HG03039 (cell line): ENCODE measurements at regions not wholly inside any gene's neighbourhood (a gene's known extent, or its start where the extent isn't known, plus 50 kb on each side); places are given as distances from the start of the nearest gene placed in this dataset.

Experiments used
- ATAC-seq: cut with Tn5 transposase; IDR thresholded peaks from one replicate; pipeline ENCODE4 v1.9.1; 2021; ENCODE audit warnings: mild to moderate bottlenecking, moderate library complexity; ENCODE audit not compliant: unreplicated experiment

DNA sequence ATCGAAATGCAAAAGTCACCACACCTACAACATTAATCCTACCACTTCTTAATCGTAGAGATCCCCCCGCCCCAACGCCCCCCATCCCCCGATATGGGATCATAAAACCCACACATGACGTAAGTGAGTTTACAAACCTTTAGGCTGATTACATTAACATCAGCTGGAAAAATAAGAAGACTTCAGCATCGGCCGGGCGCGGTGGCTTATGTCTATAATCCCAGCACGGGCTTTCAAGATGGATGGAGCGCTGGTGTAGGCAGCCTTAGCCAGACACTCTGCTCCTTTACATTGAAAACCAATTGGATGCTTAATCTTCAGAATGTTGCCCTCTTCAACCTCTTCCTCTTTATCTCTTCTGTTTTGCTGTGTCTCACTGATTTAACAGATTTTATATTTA lies 1376.0 kb downstream of the MAT2B start:
- no peak for ATAC-seq

DNA sequence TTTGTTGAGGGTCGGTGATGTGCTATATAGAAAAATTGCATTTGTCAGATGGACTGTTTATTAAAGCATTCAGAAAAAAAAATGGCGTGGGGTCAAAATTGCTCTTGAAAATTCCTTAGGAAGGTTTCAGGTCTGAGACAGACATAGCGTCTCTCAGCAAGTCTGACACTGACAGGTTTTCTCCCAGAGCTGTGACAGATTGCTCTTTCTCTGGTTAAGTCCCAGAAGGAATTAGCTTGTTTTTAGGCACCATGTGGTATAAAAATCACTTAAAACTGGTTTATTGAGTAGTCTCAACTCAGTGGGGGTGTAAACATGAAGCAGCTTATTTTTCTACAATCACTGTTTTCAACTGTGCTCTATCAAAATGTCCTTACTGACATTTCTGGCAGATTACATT lies 1379.8 kb downstream of the MAT2B start:
- ATAC-seq = no peak

DNA sequence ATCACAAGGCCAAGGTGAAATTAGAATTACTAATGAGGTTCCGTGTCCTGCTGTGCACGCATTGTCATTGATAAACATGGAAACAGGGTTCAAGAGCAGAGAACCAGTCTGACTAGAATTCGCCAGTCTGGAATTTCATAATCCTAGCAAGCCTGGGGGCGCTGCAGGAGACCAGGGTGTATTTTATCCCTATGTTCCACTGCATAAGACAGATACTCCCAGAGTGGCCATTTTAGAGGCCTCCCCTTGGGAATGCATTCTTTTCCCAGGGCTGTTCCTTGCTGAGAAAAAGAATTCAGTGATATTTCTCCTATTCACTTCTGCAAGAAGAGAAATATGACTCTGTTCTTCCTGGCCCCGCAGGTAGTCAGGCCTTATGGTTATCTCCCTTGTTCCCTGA lies 1387.7 kb downstream of the MAT2B start:
- ATAC-seq = no peak

DNA sequence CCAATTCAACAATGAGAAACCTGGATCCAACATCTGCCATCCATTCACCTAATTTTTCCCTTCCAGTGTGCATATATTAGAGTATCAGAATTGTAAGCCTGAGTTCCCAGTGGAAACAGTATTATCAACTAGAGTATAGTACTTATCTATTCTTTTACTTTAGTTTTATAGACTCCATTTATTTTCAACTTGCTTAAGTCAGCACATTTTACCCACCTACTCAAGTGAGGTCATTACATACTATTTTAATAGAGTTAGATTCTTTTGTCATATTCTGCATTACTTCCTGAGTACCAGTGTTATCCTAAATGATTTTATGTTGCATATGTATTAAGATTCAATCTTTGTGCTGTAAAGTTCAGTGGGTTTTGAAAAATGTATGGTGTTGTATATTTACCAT lies 1393.3 kb downstream of the MAT2B start:
- no peak for ATAC-seq

DNA sequence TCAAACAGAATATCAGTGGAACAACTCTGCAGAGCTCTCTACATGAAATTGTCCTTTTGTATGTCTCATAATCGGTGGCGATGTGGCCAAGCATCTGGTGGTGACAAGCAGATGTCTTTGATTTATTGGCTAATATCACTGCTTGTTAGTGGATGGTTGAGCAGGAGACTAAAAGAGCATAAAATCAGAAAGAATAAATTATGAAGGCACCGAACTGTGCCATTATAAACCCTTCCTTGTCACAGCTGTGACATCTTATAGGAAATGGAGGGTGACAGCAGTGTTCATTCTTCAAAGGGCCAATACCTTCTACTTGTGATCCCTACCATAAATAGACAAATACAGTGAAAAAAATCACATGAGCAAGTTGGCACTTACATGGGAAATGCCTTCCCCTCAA lies 1404.3 kb downstream of the MAT2B start:
- ATAC-seq = no peak

DNA sequence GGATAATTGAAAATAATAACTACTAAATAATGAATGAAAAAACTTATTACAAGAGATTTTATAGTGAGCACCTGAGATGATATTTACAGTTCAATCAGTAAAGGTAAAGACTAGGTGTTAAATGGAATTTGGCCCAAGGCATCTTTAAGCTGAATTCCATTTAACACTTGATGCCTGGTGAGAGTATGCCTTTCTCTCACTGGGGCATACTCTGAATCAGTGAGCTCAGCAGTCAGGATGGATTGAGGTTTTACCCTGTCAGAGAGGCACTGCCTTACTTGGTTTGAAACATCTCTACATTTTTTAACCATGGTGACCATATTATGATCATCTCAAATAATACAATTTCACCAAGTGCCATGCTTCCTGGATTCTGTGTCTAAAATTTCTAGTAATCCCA lies 1416.3 kb downstream of the MAT2B start:
- no peak for ATAC-seq

DNA sequence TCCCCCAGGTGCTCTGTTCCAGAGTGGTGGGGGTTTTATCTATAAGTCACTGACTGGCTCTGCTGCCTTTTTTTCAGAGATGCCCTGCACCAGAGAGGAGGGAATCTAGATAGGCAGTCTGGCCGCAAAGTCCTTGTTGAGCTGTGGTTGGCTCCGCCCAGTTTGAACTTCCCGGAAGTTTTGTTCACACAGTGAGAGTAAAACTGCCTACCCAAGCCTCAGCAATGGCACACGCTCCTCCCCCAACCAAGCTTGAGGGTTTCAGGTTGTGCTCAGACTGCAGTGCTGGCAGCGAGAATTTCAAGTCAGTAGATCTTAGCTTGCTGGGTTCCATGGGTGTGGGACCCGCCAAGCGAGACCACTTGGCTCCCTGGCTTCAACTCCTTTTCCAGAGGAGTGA lies 1428.6 kb downstream of the MAT2B start:
- no peak for ATAC-seq

DNA sequence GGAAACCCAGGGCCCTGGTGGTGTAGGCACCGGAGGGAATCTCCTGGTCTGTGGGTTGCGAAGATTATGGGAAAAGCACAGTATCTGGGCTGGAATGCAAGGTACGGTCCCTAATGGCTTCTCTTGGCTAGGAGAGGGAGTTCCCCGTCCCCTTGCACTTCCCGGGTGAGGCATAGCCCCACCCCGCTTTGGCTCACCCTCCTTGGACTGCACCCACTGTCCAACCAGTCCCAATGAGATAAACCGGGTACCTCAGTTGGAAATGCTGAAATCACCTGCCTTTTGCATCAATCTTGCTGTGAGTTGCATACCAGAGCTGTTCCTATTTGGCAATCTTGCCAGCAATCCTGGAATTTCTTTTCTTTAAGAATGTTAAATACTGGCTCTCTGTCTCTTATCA lies 1429.1 kb downstream of the MAT2B start:
- ATAC-seq = no peak

DNA sequence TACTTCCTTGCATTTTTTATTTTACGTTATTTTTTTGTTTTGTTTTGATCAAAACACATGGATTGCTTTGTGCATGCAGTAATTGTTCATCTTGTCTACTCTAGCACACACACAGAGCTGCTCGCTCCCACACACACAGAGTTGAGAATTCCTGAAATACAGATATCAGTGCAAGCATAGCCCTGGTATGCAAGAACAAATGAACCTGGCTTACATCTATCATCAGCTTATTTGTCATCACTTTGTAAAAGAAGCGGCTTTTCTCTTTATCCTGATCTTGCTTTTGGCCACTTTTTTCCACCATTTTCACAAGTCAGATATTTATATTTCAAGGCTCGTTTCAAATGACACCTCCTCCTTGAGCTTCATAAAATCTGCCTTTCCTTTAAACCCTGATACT lies 1435.7 kb downstream of the MAT2B start:
- ATAC-seq = no peak

DNA sequence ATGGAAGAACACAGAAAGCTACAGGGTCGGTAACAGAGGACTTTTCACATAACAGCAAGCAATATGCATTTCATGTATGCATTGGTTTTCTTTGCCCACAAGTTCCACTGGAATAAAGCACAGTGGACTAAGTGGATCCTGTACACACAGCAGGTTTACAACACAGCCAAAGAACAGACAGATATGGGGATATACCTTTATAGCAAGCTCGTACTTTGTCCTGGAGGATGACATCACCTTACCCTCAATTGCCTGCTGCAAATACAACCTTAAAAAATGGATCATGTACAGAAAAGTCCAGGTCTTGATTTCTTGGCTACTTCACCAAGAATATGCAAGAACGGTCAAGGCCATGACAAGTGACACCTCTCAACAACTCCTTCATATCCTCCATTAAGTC lies 1445.5 kb downstream of the MAT2B start:
- ATAC-seq = no peak

DNA sequence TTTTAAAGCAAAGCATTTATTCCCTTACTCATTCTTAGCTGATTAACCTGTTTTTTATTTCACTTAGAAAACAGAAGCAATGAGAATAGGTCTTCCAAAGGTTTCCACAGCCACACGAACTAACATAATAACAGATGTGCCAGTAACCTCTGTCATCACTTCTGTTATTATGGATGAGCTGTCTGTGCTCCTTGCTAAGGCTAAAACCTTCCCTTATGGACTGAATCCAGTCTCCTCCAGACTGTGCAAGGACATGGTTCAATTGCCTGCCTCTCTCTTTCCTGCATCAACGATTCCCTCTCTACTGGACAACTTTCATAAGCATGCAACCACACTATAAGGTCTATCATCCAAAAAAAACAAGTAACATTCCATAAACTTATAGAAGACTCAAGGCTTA lies 1446.2 kb downstream of the MAT2B start:
- ATAC-seq = no peak

DNA sequence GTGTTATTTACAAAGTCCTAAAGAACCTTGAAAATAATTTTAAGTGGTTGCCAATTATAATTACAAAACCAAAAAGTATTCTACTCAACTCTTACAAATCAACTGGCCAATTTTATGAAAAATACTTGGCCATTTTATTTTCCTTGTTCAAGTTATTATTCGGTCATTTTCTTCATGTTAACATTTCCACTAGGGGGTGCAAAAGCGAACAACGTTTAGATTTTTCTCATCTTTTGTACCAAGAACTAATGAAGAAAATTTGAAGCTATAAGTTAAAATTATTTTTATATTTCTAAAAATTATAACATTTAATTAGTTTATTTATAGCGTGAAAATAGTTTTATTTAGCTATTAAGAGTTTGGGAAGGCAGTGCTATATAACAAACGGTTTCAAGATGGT lies 1453.3 kb downstream of the MAT2B start:
- no peak for ATAC-seq

DNA sequence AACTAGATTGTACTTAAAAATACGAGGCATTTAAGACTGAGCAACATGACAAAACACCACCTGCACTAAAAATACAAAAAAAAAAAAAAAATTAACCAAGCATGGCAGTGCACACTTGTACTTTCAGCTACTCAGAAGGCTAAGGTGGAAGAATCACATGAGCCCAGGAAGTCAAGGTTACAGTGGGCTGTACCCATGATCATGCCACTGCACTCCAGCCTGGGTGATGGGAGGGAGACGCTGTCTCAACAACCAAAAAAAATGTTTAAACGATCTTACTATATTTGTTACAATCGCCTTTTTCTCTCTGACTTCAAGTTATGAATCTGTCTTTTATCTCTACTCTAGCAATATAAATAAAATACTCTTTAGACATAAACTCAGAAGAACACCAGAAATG lies 1454.3 kb downstream of the MAT2B start:
- no peak for ATAC-seq

DNA sequence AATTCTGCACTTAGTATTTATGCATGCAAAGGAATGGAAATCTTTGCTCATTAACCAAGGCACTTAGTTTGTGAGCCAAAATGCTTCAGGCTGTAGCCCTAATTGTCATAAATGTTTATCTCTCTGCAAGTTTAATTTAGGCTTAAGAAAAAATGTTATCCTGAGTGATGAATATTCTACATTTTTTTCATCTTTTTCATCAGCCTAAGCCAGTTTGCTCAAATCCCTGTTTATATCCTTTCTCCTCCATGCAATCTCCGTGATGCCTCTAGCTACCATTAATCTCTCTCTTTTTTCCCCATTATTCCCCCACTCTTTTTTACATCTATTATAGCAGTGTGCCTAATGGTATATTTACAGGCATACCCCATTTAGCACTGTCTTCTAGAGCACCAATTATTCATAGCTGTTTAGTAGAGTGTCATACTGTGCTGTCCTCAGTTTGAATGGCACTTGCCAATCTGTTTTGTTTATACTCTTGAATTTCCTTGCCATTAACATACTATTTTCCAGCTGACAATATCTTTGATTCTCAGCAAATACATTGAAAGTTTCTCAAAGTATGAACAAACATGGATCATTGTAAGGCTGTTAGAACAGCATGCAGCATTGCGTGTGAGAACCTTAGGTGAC lies 1457.0 kb downstream of the MAT2B start:
- ATAC-seq = no peak

DNA sequence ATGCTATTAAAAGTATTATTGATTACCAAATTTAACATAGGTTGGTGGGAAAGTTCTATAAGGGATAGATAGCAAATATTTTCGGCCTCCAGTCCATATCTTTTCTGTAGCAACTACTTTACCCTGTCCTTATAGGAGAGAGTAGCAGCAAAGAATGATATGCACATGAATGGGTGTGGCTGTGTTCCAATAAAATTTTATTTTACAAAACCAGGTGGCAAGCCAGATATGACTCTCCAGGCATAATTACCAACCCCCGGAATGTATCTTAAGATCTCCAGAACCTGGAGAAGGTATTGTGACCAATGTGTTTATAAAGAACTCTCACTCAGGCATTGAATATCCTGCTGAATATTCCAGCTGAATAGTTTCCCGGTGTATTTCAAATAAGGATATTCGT lies 1461.2 kb downstream of the MAT2B start:
- no peak for ATAC-seq

DNA sequence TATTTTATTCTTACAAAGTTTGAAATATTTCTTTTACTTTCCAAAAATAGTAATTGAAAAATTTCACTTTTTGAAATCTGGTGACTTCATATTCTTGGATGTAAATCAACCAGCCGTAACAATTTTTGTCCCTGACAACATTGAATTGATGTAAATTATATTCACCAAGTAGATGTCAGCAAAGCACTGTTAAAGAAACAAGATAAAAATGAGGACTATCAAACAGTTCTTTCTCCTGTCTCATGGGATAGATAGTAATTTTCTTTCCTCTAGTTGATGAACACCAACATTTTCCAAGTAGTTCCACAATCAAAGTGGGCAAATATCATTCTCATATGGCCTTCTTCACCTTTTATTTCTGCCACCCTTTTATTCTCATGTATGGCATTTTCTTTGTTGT lies 1461.9 kb downstream of the MAT2B start:
- ATAC-seq = no peak

DNA sequence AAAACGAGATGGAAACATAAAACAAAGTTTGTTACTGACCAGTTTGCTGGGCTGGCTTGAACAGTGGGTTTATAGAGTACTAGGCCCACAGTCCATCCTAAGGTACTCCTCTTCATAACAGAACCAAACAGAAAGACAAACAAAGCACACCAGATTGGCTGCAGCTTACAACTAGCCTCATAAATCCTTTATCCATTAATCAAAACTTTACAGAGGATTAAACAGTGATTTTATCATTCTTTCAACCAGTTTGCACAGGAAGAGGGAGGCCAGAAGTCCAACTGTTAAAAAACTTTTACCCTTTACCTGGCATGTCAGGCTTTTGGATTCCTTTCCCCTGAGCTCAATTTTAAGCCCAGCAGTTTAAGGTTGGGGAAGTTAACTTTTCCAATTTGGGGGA lies 1467.6 kb downstream of the MAT2B start:
- ATAC-seq = no peak

DNA sequence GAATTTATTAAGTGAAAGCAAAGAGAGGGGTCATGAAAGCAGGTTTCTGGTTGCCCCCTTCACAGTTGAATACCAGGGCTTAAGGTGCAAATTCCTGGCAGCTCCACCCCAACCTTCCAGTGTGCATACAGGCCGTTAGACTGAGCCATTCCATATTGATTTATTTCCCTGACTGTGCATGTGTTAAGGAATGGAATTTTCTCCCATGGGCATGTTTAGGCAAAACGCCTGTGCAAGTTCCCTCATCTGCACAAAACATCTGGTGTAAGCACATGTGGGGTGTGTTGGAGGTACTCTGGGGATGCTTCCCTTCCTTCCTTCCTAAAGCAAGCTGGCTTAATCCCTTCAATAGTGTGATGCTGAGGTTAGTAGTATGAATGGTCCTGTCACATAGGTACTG lies 1470.6 kb downstream of the MAT2B start:
- ATAC-seq = no peak

DNA sequence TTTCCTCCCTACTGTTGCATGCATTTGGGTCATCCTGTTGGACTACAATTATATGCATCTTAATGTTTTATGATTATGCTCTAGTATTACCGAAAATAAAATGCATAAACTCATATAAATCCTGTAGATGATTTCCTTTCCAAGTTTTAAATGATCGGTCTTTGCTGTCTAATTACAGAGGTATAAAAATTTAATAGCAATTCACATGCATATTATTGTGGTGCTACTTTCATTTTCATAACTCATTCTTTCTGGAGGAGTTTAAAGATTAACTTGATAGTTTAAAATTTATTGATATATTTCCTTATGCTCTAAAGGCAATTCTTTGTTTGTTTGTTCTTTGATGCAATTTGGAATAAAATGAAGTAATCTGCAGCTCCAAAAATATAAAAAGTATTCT lies 1475.1 kb downstream of the MAT2B start:
- no peak for ATAC-seq

DNA sequence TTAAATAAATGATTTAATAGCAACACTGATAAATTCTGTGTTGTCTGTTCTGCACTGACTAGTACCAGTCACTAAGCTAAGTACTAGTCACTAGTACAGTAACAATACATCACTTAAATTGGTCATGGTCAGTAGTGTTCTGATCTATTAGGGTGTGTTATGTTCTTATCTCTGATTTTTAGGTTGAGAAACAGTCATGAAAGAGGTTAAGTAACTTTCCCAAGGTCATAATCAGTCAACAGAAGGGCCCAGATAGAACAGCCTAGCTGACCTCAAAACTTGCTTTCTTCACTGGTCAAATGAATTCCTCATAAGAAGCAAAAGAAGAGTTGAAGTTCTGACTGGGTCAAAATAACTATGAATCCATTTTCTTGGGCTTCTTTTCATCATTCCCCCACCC lies 1492.7 kb downstream of the MAT2B start:
- no peak for ATAC-seq

DNA sequence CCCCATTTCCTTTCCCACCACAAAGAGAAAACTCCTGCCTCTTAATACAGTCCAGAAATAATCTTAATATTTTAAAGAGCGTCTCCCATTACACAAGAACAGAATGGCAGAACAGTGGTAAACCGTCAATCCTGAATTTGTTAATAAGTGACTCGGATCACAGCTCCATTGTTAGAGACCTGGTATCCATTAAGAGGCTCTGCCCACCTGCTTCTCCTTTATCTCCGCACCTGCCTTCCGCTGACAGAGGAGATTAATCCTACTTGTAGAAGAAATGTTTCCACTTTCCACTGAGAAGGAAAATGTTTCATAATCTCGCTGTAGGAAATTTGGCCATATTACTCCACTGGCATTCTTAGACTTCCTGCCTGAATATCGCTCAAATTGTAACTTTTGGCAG lies 1493.2 kb downstream of the MAT2B start:
- ATAC-seq = no peak

DNA sequence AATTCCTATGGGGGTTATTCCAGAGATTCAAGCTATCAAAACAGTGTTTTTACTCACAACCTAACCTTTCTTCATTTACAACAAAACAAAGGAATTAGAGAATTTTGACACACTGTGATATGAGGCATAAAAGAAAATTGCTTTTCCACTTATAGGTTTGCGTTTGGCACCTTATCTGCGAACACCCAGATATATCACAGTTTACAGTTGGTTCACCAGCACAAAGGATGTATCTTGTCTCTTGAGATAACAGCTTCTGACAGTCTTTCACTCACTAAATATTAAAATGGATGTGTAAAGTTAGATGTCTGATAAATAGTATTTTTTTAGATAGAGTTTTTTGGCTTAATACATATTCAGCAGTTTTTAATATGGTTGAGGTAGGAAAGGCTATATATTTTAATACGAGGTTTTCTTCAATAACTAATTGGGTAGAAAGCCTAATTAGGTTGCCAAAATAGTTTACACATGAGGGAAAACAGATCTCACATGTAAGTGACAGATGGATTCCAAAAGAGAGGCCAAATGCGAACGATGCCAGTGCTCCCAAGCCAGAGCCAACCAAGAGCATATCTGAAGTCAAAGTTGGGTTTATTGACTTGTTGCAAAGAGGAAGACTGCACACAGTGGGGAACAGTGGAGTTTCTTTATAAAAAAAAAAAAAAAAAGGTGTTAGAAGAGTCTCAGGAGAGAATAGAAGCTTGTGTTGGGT lies 1495.2 kb downstream of the MAT2B start:
- no peak for ATAC-seq

DNA sequence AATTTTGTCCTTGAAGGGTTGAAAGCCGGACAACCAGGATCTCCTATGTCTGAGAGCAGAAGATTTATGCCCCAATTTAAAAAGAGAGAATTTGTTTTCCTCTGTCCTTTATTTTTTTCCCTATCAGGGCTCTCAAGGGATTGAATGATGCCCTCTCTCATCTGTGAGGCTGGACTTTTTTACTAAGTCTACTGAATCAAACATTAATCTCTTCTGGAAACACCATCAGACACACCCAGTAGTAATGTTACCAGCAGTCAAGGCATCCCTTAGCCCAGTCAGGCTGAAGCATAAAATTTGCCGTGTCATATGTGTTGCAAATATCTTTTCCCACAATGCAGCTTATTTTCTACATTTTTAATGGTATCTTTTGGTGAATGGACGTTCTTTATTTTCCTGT lies 1497.9 kb downstream of the MAT2B start:
- no peak for ATAC-seq
